HG02623 (cell line): ENCODE measurements at regions not wholly inside any gene's neighbourhood (a gene's known extent, or its start where the extent isn't known, plus 50 kb on each side); places are given as distances from the start of the nearest gene placed in this dataset.
"Not testable (repeated sequence)": the region's sequence is repeated elsewhere in the genome, so short reads cannot be mapped to it uniquely, and the experiment has no call there.

Experiments used
- ATAC-seq: cut with Tn5 transposase; IDR thresholded peaks from one replicate; pipeline ENCODE4 v1.9.1; 2021; ENCODE audit warnings: moderate library complexity; ENCODE audit not compliant: unreplicated experiment

DNA sequence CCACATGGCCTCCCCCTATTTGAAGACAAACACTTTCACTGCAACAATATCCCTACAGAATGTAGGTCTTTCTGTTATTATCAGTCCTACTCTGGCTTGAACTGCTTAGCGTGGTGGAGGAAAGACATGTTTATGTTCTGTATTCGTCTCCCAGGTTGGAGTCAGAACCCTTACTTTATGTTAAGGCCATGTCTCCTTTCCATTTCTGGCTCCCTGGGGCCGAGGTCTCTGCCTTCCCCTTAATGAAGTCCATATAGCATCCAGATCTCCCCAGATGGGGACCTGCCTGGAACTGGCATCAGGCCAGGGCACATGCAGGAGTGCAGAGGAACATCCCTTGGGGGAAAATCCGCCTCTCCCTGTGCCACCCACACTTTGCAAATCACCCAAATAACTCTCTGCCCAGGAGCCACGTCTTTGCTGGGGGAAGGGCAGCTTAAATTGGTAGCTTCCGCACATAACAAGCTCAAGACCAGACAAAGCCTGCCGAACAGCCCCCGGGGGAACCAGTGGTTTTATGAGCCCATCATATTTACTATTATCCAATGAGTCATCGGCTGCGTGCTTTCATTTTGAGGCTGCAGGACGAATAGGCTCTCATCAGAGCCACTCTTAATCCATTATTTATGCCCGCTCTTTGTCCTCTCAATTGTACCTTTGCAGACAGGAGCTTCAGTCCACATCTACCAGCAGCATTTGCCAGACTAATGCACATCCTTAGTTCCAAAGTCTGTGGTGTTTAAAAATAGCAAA, 237.0 kb downstream of the UACA start:
- no peak for ATAC-seq

GRCh38 chr15:70525551-70525950, 237.8 kb downstream of the UACA start:
- no peak for ATAC-seq

- no peak for ATAC-seq
Measured at GRCh38 chr15:70524470-70524869, 238.9 kb downstream of the UACA start.

GRCh38 chr15:70523616-70524015, 239.7 kb downstream of the UACA start:
- no peak for ATAC-seq

DNA sequence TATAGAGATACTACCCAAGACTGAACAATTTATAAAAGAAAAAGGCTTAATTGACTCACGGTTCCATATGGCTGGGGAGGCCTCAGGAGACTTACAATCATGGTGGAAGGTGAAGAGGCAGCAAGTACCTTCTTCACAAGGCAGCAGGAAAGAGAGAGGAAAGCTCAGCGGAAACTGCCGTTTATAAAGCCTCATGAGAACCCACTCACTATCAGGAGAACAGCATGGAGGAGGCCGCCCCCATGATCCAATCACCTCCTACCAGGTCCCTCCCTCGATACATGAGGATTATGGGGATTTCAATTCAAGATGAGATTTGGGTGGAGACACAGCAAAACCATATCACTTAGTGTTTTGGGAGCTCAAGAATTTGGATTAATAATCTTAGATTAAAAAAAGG, 240.2 kb downstream of the UACA start:
- no peak for ATAC-seq

GRCh38 chr15:70522323-70522966, 240.9 kb downstream of the UACA start:
- no peak for ATAC-seq

- no peak for ATAC-seq
Measured at GRCh38 chr15:70521576-70522322, 241.6 kb downstream of the UACA start.

DNA sequence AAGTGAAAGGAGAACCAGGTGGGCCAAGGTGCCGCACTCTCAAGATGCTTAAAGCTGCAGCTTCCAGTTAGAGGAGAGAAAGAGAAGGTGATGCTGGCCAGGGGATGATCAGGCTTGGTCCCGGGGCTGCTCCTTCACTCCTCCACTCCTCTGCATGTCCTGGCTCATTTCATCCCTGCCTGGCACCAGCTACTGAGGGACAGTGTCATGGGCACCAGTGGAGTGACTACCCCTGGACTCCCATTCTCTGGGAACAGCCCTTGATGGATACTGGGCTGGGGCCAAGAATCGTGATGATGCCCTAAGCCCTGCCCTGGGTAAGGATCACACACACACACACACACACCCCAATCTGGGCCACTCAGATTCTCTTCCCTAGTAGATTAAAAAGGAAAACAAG, 243.7 kb downstream of the UACA start:
- ATAC-seq = no peak

DNA sequence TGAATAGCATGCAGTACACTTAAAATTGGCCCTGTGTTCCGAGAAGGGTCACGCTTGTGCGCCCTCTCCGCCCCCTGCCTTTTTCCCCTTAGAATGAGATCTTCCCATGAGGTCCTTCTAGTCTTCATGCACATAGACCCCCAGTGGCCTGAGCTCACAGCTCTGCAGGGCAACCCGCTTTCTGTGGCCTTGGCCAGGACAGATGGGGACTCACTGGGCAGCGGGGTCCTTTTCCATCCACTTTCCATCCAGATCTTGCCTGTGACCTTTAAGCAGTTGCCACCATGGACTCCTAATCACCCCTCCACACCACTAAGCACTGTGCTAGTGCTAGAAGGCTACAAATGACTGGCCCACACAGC, 244.4 kb downstream of the UACA start:
- ATAC-seq = no peak

GRCh38 chr15:70518201-70519003, 245.0 kb downstream of the UACA start:
- ATAC-seq = no peak

- ATAC-seq = no peak
Measured at GRCh38 chr15:70517194-70517590, 246.2 kb downstream of the UACA start.

DNA sequence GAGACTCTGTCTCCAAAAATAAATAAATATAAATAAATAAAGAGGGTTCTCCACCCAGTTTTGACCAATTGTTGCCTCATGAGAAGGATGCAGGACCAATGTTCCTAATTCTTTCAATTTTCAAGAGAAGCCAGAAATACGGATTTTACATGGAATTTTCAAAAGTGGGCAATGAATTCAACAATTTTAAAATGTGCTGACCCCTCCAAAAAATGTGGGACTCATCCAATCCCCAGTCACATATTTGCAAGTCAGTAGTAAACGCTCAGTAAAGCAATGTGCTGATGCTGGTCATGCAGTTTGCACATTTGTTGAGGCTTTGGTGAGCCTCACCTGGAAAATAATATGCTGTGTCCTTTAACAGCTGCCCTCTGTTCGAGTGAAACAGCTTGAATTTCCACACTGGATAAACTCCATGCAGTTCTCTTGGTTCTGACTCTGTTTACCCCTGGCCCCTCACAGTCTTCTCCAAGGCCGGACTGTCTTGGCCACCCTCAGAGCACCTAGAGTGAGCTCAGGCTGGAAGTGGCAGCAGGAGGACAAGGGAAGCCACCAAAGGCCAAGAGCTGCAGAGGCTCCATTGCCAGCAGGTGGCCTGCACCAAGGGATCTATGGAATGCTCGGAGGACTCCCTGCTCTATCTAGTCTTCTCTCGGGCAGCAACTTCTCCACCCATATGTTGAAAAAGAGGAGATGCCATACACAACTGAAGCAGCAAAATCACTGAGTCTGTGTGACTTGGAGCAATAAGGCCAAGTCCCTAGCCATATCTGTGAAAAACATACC, 246.8 kb downstream of the UACA start:
- no peak for ATAC-seq

DNA sequence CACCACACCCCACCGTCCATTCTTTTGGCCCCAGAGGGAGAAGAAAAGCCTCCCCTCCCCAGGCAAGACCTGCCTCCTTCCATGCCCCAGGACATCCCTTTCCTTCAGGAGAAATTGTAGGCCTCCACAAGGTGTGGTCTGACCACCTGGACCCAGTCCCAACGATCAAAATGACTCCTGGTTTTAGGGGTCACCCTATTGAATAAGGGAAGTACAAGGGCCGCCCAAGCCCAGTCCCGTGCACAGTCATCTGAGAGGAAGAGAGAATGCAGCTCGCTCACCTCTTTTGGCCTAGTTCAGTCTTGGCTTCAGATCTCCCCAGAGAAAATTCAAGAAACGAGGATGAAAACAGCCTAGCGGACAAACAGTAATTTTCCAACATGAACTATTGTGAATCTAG, 249.1 kb downstream of the UACA start:
- no peak for ATAC-seq

- no peak for ATAC-seq
Measured at GRCh38 chr15:70513819-70514218, 249.5 kb downstream of the UACA start.

DNA sequence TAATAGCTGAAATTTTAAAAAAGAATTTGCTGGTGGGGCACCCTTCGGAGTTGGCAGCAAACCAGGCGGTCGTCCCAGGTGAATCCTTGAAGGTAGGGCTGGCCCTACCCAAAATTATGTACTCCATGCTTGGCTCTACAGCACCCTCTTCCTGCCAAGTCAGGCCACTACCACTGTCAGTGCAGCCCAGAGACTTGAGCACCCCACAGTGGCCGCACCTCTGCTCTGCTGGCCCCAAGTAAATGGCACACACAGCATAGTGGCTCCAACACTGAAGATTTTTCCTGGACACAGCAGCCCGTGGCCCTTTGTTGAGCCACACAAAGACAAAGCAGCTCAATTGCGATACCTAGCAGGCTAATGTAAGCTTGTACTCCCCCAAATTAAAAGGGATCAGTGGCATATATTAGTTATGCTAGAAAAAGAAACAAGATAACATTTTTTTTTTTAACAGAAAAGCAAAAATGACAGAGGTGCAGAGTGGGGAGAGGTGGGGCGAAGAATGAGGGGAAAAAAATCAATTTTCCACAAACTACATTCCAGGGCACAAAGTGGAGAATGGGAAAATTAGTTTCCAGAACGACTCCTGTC, 250.5 kb downstream of the UACA start:
- no peak for ATAC-seq

DNA sequence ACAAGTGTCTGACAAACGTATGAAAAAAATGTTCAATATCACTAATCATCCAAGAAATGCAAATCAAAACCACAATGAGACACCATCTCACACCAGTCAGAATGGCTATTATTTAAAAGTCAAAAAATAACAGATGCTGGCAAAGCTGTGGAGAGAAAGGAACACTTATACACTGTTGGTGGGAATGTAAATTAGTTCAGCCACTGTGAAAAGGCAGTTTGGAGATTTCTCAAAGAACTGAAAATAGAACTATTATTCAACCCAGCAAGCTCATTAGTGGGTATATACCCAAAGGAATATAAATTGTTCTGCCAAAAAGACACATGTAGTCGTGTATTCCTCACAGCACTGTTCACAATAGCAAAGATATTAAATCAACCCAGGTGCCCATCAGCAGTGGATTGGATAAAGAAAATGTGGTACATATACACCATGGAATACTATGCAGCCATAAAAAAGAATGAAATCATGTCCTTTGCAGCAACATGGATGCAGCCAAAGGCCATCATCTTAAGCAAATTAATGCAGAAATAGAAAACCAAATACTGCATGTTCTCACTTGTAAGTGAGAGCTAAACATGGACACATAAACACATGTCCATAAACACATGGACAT, 251.3 kb downstream of the UACA start:
- ATAC-seq = not testable (repeated sequence)

- no peak for ATAC-seq
Measured at GRCh38 chr15:70510433-70510832, 252.9 kb downstream of the UACA start.

DNA sequence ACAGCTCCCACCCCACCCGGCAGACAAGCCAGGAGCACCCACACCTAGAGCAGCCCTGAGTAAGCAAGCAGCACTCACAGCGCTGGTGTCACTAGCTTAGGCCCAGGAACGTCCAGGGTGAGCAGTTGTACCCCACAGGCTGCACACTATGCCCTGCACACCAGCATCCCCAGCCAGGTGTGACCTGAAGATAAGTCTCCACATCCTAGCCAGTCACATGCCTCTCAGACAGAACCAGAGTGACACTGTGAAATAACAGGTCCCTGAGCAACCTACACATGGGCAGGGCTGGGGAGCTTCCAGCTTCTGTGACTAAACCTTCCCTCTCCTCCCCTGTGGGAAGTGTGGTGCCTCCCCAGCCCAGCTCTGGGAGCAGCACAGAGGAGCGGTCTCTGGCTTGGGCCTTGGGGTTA, 253.6 kb downstream of the UACA start:
- ATAC-seq = no peak

GRCh38 chr15:70509282-70509662, 254.1 kb downstream of the UACA start:
- no peak for ATAC-seq
